ENCODE measurements at regions not wholly inside any gene's neighbourhood (a gene's known extent, or its start where the extent isn't known, plus 50 kb on each side); places are given as distances from the start of the nearest gene placed in this dataset.

DNA sequence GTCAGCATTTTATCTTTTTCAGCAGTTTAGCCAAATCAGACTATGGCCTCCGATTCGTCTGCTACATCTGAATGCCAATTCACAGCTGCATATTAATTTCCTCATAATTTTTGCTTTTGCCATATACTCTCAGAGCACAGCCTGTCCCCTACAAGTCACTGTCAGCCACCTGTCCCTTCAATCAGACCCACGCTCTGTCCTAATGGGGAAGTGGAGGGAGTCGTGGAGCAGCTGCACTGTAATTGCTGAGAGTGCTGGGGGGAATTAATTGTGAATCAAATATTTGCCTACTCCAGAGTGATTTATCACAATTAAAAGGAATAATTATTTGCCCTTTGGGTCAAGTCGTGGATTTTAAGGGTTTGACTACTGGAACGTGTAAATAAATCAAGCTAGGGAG lies 75.5 kb downstream of the EBLN2 start:
- TF ChIP-seq CTCF (IDR thresholded peaks at IDR 0.05; ENCODE audit: low read length) (no peak), EZH2 (IDR thresholded peaks at IDR 0.05; ENCODE audit: borderline replicate concordance, low read length) (no peak)
- no peaks in the 10 kb centered on the region for H4K20me1 ChIP-seq (ENCODE audit: insufficient read depth, low read length)
- no peak overlapping the region for H3K9ac ChIP-seq (ENCODE audit: low read length)
- no peaks in the 10 kb centered on the region for H3K9me3 ChIP-seq (ENCODE audit: low read length)
- no peak overlapping the region for H3K27ac ChIP-seq (ENCODE audit: low read depth, low read length, poor library complexity, severe bottlenecking)
- no peaks in the 10 kb centered on the region for H3K4me1 ChIP-seq (ENCODE audit: insufficient read depth, low read length, severe bottlenecking)
- no peaks in the 10 kb centered on the region for H3F3A ChIP-seq (ENCODE audit: insufficient read depth, low read length)
- H3K36me3 ChIP-seq (ENCODE audit: insufficient read depth, low read length), result no peaks in the 10 kb centered on the region
- no peaks in the 10 kb centered on the region for H3K79me2 ChIP-seq (ENCODE audit: insufficient read depth, low read length)
- no peak overlapping the region for H3K4me2 ChIP-seq (ENCODE audit: low read length)
- peaks cover 5% of the 10 kb centered on the region; the same call in 1 of the 2 replicates for H3K27me3 ChIP-seq (ENCODE audit: insufficient read depth, low read length)
- no peak overlapping the region for H2AFZ ChIP-seq (ENCODE audit: low read length)
- H3K4me3 ChIP-seq (ENCODE audit: low read depth, low read length, poor library complexity, severe bottlenecking), result no peak overlapping the region
- no peaks in the 10 kb centered on the region for H3K9me2 ChIP-seq (ENCODE audit: low read depth, low read length)

DNA sequence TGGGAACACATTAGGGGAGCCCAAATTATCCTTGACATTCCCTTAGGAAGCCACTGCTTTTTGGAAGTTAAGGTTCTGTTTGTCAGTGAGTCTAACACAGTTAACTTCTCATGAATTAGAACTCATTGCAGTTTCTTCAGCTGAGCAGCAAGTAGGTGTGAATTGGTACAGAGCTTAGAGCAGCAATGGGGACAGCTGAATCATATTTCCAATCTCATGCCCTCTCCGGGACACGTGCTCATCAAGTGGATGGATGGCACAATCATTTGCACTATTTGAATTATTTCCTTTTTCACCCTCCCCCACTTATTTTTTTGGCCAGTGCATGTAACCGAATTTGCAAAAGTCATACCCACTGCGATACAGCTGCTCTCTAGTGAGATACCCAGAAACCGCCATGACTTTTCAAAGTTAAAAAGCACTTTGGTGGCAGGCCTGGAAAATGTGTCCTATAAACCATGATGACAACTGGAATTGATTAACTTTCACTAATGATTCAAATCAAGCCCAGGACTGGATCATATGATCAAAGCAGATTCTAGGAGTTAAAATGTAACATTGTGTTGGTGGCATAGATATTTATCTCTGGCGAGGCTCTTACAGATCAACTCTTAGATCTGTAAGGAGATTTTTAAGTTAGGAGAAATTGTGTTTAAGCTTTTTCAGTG lies 76.4 kb downstream of the EBLN2 start:
- Histone ChIP-seq H3K36me3 (ENCODE audit: insufficient read depth, low read length) (no peaks in the 10 kb centered on the region), H3K4me1 (ENCODE audit: insufficient read depth, low read length, severe bottlenecking) (no peaks in the 10 kb centered on the region)
- TF ChIP-seq EZH2 (IDR thresholded peaks at IDR 0.05; ENCODE audit: borderline replicate concordance, low read length), result no peak
- TF ChIP-seq CTCF (IDR thresholded peaks at IDR 0.05; ENCODE audit: low read length), result no peak

DNA sequence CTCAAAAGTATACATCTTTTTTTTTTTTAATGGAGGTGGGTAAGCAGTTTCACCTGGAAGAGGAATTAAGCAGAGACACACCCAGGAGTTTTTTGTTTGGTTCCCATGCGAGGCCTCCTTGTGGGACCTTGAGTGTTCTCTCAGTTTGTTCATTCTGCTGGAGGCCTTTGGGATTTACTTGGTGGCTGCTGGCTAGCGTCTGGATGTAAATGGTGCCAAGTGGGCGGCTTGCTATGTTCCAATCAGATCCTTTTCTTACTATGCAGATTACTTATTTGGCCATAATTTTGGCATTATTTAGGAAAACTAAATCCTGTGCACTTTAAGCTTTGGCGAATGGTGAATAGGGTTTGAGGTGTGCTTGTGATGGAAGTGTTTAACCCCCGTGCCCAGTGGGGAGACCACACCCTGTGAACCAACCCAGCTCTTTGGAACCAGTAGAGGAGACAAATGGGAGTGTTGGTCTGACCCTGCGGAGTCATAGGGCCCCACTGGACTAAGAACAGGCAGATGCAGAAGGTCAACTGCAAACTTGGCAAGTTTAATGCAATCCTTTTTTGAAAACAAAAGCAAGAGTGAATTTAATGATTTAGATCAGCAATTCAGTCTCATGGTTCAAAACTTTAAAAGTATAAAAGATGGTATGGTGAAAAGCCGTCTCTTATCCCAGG lies 79.4 kb downstream of the EBLN2 start:
- TF ChIP-seq CTCF (IDR thresholded peaks at IDR 0.05; ENCODE audit: low read length), result no peak
- no peak for TF ChIP-seq EZH2 (IDR thresholded peaks at IDR 0.05; ENCODE audit: borderline replicate concordance, low read length)
- H2AFZ ChIP-seq (ENCODE audit: low read length), result no peak overlapping the region

More for the DNA sequence above, 76.4 kb downstream of the EBLN2 start:
- Histone ChIP-seq H3K4me2 (ENCODE audit: low read length) (no peak overlapping the region), H3K9ac (ENCODE audit: low read length) (no peak overlapping the region), H3K79me2 (ENCODE audit: insufficient read depth, low read length) (no peaks in the 10 kb centered on the region), H3F3A (ENCODE audit: insufficient read depth, low read length) (no peaks in the 10 kb centered on the region), H3K27me3 (ENCODE audit: insufficient read depth, low read length) (peaks cover 5% of the 10 kb centered on the region; the same call in 1 of the 2 replicates), H3K4me3 (ENCODE audit: low read depth, low read length, poor library complexity, severe bottlenecking) (no peak overlapping the region), H4K20me1 (ENCODE audit: insufficient read depth, low read length) (no peaks in the 10 kb centered on the region), H3K9me3 (ENCODE audit: low read length) (no peaks in the 10 kb centered on the region), H2AFZ (ENCODE audit: low read length) (no peak overlapping the region), H3K27ac (ENCODE audit: low read depth, low read length, poor library complexity, severe bottlenecking) (no peak overlapping the region), H3K9me2 (ENCODE audit: low read depth, low read length) (no peaks in the 10 kb centered on the region)

More for the DNA sequence above, 79.4 kb downstream of the EBLN2 start:
- Histone ChIP-seq H3K36me3 (ENCODE audit: insufficient read depth, low read length) (no peaks in the 10 kb centered on the region), H3K9ac (ENCODE audit: low read length) (no peak overlapping the region), H3K9me3 (ENCODE audit: low read length) (no peaks in the 10 kb centered on the region), H4K20me1 (ENCODE audit: insufficient read depth, low read length) (no peaks in the 10 kb centered on the region), H3K27ac (ENCODE audit: low read depth, low read length, poor library complexity, severe bottlenecking) (no peak overlapping the region), H3K79me2 (ENCODE audit: insufficient read depth, low read length) (no peaks in the 10 kb centered on the region), H3K4me3 (ENCODE audit: low read depth, low read length, poor library complexity, severe bottlenecking) (no peak overlapping the region), H3K9me2 (ENCODE audit: low read depth, low read length) (no peaks in the 10 kb centered on the region), H3F3A (ENCODE audit: insufficient read depth, low read length) (no peaks in the 10 kb centered on the region), H3K27me3 (ENCODE audit: insufficient read depth, low read length) (no peaks in the 10 kb centered on the region; the same call in 1 of the 2 replicates), H3K4me2 (ENCODE audit: low read length) (no peak overlapping the region), H3K4me1 (ENCODE audit: insufficient read depth, low read length, severe bottlenecking) (no peaks in the 10 kb centered on the region)
